ENCODE measurements at regions not wholly inside any gene's neighbourhood (a gene's known extent, or its start where the extent isn't known, plus 50 kb on each side); places are given as distances from the start of the nearest gene placed in this dataset.

- TF ChIP-seq CTCF (IDR thresholded peaks at IDR 0.05) (no peak), POLR2A (IDR thresholded peaks at IDR 0.05) (no peak)
These were observed 64.7 kb upstream of the LARP1 start for GRCh38 chr5:154690488-154690887.

All from vagina (tissue), 2 donors.